NCI-H524 (cell line): ENCODE measurements at regions not wholly inside any gene's neighbourhood (a gene's known extent, or its start where the extent isn't known, plus 50 kb on each side); places are given as distances from the start of the nearest gene placed in this dataset.

Source experiments
- DNase-seq, 2 experiments: peaks; one replicate each; lab custom pipeline; 2025; lab: John Stamatoyannopoulos, UW

DNA sequence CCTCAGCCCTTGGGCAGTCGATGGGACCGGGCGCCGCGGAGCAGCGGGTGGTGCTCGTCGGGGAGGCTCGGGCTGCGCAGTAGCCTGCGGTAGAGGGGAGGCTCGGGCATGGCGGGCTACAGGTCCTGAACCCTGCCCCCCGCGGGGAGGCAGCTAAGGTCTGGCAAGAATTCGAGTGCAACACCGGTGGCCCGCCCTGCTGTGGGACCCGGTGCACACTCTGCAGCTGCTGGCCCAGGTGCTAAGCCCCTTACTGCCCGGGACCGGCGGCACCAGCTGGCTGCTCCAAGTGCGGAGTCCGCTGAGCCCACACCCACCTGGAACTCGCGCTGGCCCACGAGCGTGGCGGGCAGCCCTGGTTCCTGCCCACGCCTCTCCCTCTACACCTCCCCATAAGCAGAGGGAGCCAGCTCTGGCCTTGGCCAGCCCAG is 377.7 kb upstream of the RBMS3 start:
- DNase-seq: no peak

DNA sequence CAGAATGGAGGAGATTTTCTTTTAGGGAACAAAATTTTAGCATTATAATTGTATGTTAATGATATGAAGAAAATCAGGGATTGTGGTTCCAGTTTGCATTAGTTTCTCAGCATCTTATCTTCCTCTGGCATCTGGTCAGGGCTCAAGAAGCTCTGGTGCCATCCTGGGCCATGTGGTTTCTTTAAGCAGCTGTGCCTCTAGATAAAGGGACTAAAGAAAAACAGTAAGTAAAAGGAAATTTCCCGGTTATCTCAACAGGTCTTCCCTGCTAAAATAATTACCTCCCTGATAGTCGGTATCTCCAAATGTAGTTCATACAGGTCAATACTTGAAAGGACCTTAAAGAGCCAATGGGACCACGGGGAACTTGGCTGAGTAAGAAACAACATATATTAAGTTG is 375.1 kb upstream of the RBMS3 start:
- no peak for DNase-seq

DNA sequence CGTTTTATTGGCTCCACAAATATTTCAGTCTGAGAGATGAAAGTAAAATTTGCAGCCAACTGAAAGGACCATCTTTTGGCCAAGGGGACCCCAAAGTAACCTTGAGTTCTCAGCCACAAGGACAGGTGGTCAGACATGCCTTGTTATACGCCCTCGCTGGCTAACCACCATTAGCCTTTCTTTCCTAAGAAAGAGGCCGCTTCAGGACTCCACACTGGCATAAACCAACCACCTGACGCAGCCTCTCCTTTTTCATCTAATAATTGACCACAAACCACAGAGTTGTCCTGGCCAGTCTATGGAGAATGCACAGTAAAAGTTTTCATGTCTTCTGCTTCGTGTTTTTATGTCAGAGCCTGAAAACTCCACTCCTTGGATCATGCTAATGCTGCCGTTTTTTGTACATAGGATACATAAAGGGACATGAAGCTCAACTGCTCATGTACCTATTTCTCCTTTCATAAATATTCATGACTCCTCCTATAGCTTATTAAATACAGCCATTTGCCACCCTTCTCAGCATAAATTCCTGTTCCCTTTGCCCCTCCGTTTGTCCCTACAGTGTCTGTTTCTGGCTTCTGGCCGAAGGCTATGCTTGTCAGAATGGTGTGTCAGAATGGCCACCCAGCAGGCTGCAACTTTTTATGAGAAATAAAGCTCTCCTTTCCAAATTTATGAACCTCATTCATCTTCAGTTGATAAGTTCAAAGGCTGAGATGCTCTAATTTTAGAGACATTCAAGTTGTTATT is 374.1 kb upstream of the RBMS3 start:
- no peak for DNase-seq

GRCh38 chr3:28907616-28908015 is 373.3 kb upstream of the RBMS3 start:
- DNase-seq: no peak

DNA sequence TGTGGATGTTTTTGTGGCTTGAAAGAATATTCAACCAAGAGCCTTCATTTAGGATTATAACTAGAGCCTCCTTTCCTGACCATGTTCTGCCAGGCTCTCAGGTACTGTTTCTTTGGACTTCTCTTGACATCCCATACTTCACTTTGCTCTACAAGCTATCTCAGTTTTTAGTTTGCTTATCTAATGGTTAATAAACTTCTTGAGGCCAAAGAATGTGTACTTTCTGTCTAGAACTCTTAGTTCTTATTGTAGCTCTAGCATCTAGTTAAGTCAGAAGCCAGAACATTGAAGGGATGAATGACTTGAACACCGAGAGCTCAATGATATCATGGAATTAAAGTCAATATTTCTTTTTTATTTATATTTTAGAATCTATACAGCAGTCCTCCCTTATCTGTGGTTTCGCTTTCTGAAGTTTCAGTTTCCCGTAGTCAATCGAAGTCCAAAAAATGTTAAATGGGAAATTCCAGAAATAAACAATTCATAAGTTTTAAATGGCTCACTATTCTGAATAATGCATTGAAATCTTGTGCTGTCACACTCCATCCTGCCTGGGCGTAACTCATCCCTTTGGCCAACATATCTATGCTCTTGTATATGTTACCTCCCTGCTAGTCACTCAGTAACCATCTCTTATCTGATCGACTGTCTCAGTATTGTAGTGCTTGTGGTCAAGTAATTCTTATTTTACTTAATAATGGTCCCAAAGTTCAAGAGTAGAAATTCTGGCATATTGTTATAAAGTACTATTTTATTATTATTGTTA is 368.6 kb upstream of the RBMS3 start:
- DNase-seq: no peak

GRCh38 chr3:28915741-28916500 is 364.9 kb upstream of the RBMS3 start:
- peak; percentile 16 to 63 for DNase-seq

DNA sequence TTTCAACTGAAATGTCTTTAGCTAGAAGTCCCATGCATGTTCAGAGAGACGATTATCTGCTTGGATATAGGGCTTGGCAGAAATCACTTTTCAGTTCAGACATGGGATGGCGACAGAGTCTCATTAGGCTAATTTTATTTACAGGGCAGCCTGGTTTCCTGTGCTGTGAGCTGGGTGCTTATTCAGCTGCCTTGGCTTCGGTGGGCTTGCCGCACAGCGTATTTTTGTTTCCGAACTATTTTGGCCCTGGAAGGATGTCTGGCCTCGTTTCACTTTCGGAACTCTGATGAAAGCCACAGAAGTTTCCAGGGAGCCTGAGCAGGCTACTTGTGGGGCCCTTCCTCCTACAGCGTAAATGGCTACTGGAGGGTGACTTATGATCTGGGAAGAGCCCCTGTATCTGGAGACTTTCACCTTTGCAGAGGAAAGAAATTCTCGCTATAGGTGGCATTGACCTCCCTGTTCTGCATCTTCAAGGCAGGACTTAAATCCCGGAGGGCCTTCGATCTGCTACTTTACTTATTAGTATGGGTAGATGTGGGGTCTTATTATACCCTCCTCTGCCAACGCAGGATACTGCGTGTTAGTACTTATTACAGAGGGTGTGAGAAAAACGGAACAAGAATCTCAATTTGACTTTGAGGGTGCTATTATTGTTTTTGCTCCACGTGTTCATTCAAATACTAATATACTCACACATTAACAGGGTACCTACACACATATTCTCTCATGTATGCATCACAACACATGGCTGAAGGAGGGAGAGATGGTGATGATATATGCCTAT is 364.0 kb upstream of the RBMS3 start:
- peak; percentile 14 to 71 for DNase-seq

- no peak for DNase-seq
Measured at GRCh38 chr3:28917895-28918475, 362.9 kb upstream of the RBMS3 start.

DNA sequence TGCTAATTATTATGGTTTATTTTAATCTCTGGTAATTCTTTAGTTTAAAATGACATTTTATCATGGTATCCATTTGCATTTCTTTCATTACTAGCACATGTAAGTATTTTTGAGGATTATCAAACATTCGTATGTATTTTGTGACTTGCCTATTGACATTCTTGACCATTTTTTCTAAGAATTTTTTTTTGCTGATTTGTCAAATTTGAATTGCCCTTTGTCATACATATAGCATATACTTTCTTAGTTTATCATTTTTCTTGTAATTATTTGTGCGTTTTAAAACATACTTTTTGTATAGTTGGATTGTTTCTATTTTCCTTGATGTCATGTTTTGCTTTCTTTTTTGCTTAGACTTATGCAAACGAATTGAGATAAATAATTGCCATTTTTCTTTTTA is 358.5 kb upstream of the RBMS3 start:
- no peak for DNase-seq

GRCh38 chr3:28923994-28924393 is 356.9 kb upstream of the RBMS3 start:
- DNase-seq: no peak

DNA sequence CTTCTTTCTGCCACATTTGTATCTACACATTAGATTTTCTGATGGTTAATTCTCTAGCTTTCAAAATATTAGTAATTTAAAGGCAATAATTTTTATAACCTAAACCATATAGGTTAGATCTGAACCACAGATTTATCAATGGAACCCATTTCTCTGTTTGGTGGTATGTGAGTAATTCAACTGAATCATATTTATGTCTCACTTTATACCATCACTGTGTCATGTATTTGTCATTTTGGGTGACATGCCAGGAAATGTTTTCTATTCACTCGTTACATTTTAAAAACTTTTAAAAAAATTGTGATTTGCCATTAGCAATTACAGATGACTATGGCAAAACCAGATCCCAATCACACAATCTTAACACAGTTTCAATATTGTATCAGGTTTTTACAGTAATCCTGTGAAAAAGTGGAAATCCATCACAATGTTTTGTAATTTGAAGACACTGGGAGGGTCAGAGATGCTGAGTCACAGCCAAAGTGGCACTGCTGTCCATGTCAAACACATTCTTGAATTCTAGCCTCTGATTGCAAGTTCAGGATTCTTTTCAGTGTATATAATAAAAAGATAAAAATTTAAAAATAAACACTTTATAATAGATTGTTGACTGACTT is 356.0 kb upstream of the RBMS3 start:
- DNase-seq: no peak

DNA sequence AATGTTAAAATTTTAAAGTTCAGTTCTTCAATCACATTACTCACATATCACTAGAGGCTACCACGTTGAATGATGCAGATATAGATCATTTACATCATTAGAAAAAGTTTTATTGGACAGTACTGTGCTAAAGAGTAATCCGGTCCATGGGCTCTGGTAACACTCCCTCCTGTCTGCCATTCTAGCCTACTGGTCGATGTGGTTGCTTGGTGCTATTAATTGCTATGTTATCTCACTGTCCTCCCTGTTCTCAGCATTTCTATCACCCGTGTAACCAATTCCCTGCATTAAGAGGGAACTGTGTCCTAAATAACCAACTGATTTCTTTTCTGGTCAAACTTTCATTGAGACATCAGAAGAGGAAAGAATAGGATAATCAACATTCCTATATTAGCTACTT is 347.5 kb upstream of the RBMS3 start:
- DNase-seq: no peak

- DNase-seq: no peak
Measured at GRCh38 chr3:28934126-28934813, 346.6 kb upstream of the RBMS3 start.

GRCh38 chr3:28935146-28935545 is 345.7 kb upstream of the RBMS3 start:
- no peak for DNase-seq

DNA sequence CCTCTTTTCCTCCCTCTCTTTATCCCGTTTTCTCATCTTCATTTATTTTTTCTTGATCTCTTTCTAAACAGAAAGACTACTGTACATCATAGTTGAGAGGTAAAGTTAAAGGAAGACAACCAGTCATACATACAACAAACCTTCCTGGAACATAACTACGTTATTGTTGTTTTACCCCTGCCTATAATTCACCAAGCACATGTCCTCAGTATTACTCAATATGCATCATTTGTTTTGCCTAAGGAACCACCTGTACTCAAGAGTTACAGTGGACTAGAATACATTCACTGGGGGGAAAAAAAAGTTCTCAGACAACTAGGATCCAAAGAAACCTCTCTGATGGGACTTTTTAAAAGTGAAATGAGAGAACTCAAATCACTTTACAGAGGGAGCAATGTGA is 344.7 kb upstream of the RBMS3 start:
- no peak for DNase-seq

- no peak for DNase-seq
Measured at GRCh38 chr3:28940530-28940929, 340.3 kb upstream of the RBMS3 start.

- no peak for DNase-seq
Measured at GRCh38 chr3:28940994-28941393, 339.9 kb upstream of the RBMS3 start.

DNA sequence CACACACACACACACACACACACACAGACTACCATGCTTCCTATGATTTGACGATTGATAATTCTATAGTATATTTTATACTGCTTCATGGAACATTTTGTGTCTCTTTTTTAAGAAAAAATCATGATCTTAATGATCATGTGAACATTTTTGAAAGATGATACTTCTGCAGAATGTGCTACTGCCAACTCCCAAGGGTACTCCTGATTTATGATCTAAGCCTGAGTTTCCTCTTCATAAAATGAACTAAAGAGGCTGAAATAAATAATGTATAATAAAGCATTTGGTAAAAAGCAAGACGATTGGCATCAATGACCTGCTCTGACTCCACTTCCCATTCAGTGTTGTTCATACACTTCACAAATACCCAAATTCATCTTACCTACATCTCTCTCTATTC is 333.8 kb upstream of the RBMS3 start:
- no peak for DNase-seq

DNA sequence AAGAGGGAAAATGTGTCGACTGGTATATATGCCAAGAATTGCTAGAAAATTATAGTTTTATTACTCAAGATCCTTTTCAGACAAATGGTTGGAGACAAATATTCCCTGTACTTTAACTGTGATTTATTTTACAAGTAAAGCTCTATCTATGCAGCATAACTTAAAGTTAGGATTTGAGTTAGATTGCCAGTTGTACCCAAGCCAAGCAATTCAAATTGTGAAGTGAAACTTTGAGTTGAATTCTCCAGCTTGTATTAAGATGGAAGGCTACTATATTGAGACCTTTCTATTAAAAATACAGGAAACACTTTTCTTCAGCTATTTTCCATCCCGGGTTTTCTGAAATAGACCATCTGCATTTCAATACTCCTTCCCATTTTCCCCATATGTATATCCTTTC is 333.1 kb upstream of the RBMS3 start:
- DNase-seq: no peak

GRCh38 chr3:28948685-28949084 is 332.2 kb upstream of the RBMS3 start:
- DNase-seq: no peak

GRCh38 chr3:28949580-28949979 is 331.3 kb upstream of the RBMS3 start:
- DNase-seq: no peak
